Mucosa of descending colon (tissue), 3 donors: ENCODE measurements at regions not wholly inside any gene's neighbourhood (a gene's known extent, or its start where the extent isn't known, plus 50 kb on each side); places are given as distances from the start of the nearest gene placed in this dataset.

Experiments
- ATAC-seq: fragments of 200-7000 bp; cut with Tn5 transposase; one replicate; pipeline ENCODE4 v1.9.1; 2020; ENCODE audit warnings: mild to moderate bottlenecking, moderate library complexity
- DNase-seq, 3 donors: peaks; one replicate each; pipeline ENCODE4 v3.0.0-alpha.2; 2020
- H3K36me3 ChIP-seq: fragments of 200-600 bp; one replicate; pipeline ENCODE4 v1.8.0; 2021; ENCODE audit warnings: low read depth, mild to moderate bottlenecking
- H3K4me1 ChIP-seq: fragments of 200-600 bp; one replicate; pipeline ENCODE4 v1.8.0; 2021; ENCODE audit warnings: low read depth, mild to moderate bottlenecking
- H3K4me3 ChIP-seq: fragments of 200-600 bp; one replicate; pipeline ENCODE4 v1.8.0; 2021; ENCODE audit warnings: mild to moderate bottlenecking
- H3K9me3 ChIP-seq: fragments of 200-600 bp; one replicate; pipeline ENCODE4 v1.8.0; 2021; ENCODE audit warnings: mild to moderate bottlenecking
- intact Hi-C, 2 donors: fragments of 100-400 bp; cut with DNase I in 1 of 2; cut with micrococcal nuclease in 1 of 2; formaldehyde crosslinking; loops; one replicate each; pipeline versions ENCODE4 v1.11.0 to v1.11.1; 2022; cut with DNase I, micrococcal nuclease
- TF ChIP-seq, protein P1 (sequence below): fragments of 200-600 bp; IDR thresholded peaks from one replicate; pipeline ENCODE4 v1.8.0; 2022; ENCODE audit warnings: antibody characterized with exemption, mild to moderate bottlenecking
- donor health status: DM: no; HTN: no; CAD: no; lungs with moderate emphysema.
- donor health status: DM: no; HTN: no; CAD: no.
- donor health status: DM: no; HTN: yes; CAD: no.

DNA sequence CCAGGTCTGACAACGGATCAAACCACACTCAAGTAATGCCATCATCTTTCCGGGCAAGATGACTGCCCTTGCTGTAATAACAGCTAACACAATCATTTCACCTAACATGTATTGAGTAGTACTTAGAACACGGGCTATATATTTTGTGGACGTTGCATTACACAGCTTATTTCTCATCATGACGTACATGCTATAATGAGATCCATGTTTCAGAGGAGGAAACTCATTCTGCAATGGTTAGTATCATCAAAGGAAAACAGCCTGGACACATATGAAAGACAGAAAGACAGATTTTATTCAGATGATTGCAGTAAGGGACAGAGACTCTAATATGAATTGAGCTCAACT is 446.7 kb downstream of the HS3ST3B1 start:
- H3K36me3 ChIP-seq: no peaks in the 10 kb centered on the region
- DNase-seq (no peak), ATAC-seq (no peak)
- peaks cover 2% of the 10 kb centered on the region for H3K9me3 ChIP-seq
- no peak overlapping the region for H3K4me3 ChIP-seq
- TF ChIP-seq, protein P1, sequence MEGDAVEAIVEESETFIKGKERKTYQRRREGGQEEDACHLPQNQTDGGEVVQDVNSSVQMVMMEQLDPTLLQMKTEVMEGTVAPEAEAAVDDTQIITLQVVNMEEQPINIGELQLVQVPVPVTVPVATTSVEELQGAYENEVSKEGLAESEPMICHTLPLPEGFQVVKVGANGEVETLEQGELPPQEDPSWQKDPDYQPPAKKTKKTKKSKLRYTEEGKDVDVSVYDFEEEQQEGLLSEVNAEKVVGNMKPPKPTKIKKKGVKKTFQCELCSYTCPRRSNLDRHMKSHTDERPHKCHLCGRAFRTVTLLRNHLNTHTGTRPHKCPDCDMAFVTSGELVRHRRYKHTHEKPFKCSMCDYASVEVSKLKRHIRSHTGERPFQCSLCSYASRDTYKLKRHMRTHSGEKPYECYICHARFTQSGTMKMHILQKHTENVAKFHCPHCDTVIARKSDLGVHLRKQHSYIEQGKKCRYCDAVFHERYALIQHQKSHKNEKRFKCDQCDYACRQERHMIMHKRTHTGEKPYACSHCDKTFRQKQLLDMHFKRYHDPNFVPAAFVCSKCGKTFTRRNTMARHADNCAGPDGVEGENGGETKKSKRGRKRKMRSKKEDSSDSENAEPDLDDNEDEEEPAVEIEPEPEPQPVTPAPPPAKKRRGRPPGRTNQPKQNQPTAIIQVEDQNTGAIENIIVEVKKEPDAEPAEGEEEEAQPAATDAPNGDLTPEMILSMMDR: no peak
- H3K4me1 ChIP-seq: no peaks in the 10 kb centered on the region
- intact Hi-C loops: no loop called here

DNA sequence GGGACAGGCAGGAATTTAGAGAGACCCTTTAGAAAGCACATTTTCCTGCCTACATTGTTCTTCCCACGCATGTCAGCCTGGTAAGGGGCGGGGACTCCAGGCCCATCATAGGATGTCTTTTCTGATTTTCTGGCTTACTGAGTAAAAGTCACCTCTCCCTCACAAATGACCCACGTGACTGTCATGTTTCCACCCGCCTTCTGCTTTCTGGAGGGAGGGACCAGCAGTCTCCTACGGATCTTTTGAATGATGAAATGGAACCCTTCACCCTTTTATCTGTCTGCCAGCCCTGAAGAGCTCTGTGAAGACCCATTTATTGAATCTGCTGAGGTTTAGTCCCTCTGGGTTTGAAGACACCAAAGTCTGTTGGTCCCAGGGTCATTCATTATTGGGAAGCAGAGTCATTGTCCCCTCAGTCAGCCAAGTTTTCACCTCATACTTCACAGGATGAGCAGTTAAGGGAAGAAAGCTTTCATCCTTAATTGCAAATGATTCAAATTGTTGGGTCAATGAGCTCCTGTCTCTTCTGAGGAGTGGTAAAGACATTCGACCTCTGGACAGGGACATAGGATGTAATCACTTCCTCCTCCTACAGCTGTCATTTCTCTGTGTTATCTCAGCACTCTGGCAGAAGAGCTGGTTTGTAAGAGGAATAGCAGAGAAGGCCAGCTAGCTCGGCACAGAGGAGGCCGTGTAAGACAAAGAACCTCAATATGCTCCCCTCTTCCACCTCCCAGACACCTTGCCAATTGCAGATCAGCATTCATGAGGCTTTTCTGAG is 446.1 kb downstream of the HS3ST3B1 start:
- Histone ChIP-seq H3K36me3 (no peaks in the 10 kb centered on the region), H3K4me1 (no peaks in the 10 kb centered on the region), H3K4me3 (no peak overlapping the region), H3K9me3 (no peaks in the 10 kb centered on the region)
- TF ChIP-seq, protein P1: no peak
- ATAC-seq (no peak), DNase-seq (no peak)
- intact Hi-C loops: no loop called here

GRCh38 chr17:14745541-14745940 is 444.7 kb downstream of the HS3ST3B1 start:
- TF ChIP-seq, protein P1: no peak
- ATAC-seq (no peak), DNase-seq (no peak)
- H3K4me1 ChIP-seq: no peaks in the 10 kb centered on the region
- intact Hi-C loops: no loop called here
- H3K9me3 ChIP-seq: no peaks in the 10 kb centered on the region
- H3K36me3 ChIP-seq: no peaks in the 10 kb centered on the region
- no peak overlapping the region for H3K4me3 ChIP-seq

- H3K4me1 ChIP-seq: no peaks in the 10 kb centered on the region
- no peak for DNase-seq
- H3K36me3 ChIP-seq: no peaks in the 10 kb centered on the region
- no peak for ATAC-seq
- TF ChIP-seq, protein P1: no peak
- intact Hi-C loops: no loop called here
- no peaks in the 10 kb centered on the region for H3K9me3 ChIP-seq
- no peak overlapping the region for H3K4me3 ChIP-seq
Observed at GRCh38 chr17:14744761-14745473, 444.0 kb downstream of the HS3ST3B1 start.

- DNase-seq (no peak), ATAC-seq (no peak)
- TF ChIP-seq, protein P1: no peak
- intact Hi-C loops: no loop called here
- H3K36me3 ChIP-seq: no peaks in the 10 kb centered on the region
- H3K4me3 ChIP-seq: no peak overlapping the region
- no peaks in the 10 kb centered on the region for H3K9me3 ChIP-seq
- H3K4me1 ChIP-seq: no peaks in the 10 kb centered on the region
Observed at GRCh38 chr17:14741491-14741890, 440.6 kb downstream of the HS3ST3B1 start.
